Trophoblast cell (in vitro differentiated cells and primary cell): ENCODE measurements at regions not wholly inside any gene's neighbourhood (a gene's known extent, or its start where the extent isn't known, plus 50 kb on each side); places are given as distances from the start of the nearest gene placed in this dataset.

ENCODE experiments used
- DNase-seq, 2 donors: peaks; one replicate each; pipeline ENCODE4 v3.0.0-alpha.2; 2016
- H2AFZ ChIP-seq: 2 replicates; pipeline ENCODE4 v1.6.1; 2013; ENCODE audit warnings: low read length, moderate library complexity, mild to moderate bottlenecking; ENCODE audit not compliant: insufficient read depth, poor library complexity
- H2AK5ac ChIP-seq: 2 replicates; pipeline ENCODE4 v1.6.1; 2013; ENCODE audit warnings: mild to moderate bottlenecking, low read length
- H2BK120ac ChIP-seq: 2 replicates; pipeline ENCODE4 v1.6.1; 2013; ENCODE audit warnings: low read length, mild to moderate bottlenecking, moderate library complexity; ENCODE audit not compliant: insufficient read depth, poor library complexity
- H2BK12ac ChIP-seq: 2 replicates; pipeline ENCODE4 v1.6.1; 2013; ENCODE audit warnings: mild to moderate bottlenecking, low read length, moderate library complexity
- H2BK5ac ChIP-seq: 2 replicates; pipeline ENCODE4 v1.6.1; 2013; ENCODE audit warnings: low read length, low read depth, moderate library complexity, mild to moderate bottlenecking; ENCODE audit not compliant: poor library complexity
- H3K14ac ChIP-seq: 2 replicates; pipeline ENCODE4 v1.6.1; 2013; ENCODE audit warnings: mild to moderate bottlenecking, low read length
- H3K18ac ChIP-seq: 2 replicates; pipeline ENCODE4 v1.6.1; 2013; ENCODE audit warnings: mild to moderate bottlenecking, low read length
- H3K23ac ChIP-seq: 2 replicates; pipeline ENCODE4 v1.6.1; 2013; ENCODE audit warnings: low read length
- H3K27ac ChIP-seq: 2 replicates; pipeline ENCODE4 v1.5.1; 2013; ENCODE audit warnings: low read depth, mild to moderate bottlenecking, inconsistent platforms, low read length, moderate library complexity
- H3K27me3 ChIP-seq: 2 replicates; pipeline ENCODE4 v1.6.1; 2013; ENCODE audit warnings: inconsistent platforms, mild to moderate bottlenecking, low read length, moderate library complexity; ENCODE audit not compliant: insufficient read depth
- H3K36me3 ChIP-seq, 2 experiments: 1 replicate in 1 of 2; 2 replicates in 1 of 2; pipeline ENCODE4 v1.6.1; 2013; ENCODE audit warnings: low read length in 2 of 2, mild to moderate bottlenecking in 2 of 2, moderate library complexity in 1 of 2; ENCODE audit not compliant: insufficient read depth in 2 of 2, control insufficient read depth in 1 of 2
- H3K4ac ChIP-seq: 2 replicates; pipeline ENCODE4 v1.6.1; 2013; ENCODE audit warnings: low read depth, mild to moderate bottlenecking, low read length, moderate library complexity
- H3K4me1 ChIP-seq, 2 experiments: 1 replicate in 1 of 2; 2 replicates in 1 of 2; pipeline ENCODE4 v1.6.1; 2013; ENCODE audit warnings: low read length in 2 of 2, mild to moderate bottlenecking in 2 of 2, moderate library complexity in 1 of 2; ENCODE audit not compliant: insufficient read depth in 2 of 2, control insufficient read depth in 1 of 2
- H3K4me2 ChIP-seq: 2 replicates; pipeline ENCODE4 v1.6.1; 2013; ENCODE audit warnings: inconsistent platforms, mild to moderate bottlenecking, low read length, moderate library complexity
- H3K4me3 ChIP-seq: 2 replicates; pipeline ENCODE4 v1.5.1; 2013; ENCODE audit warnings: mild to moderate bottlenecking, low read depth, low read length, inconsistent platforms
- H3K79me1 ChIP-seq: one replicate; pipeline ENCODE4 v1.6.1; 2013; ENCODE audit warnings: low read length
- H3K79me2 ChIP-seq: 2 replicates; pipeline ENCODE4 v1.6.1; 2013; ENCODE audit warnings: low read length, mild to moderate bottlenecking; ENCODE audit not compliant: control insufficient read depth, insufficient read depth, poor library complexity
- H3K9ac ChIP-seq: 2 replicates; pipeline ENCODE4 v1.6.1; 2013; ENCODE audit warnings: mild to moderate bottlenecking, low read length
- H3K9me3 ChIP-seq: 2 replicates; pipeline ENCODE4 v1.6.1; 2013; ENCODE audit warnings: low read depth, mild to moderate bottlenecking, control low read depth, inconsistent platforms, low read length; ENCODE audit not compliant: insufficient read depth
- H4K12ac ChIP-seq: 2 replicates; pipeline ENCODE4 v1.6.1; 2013; ENCODE audit warnings: low read depth, mild to moderate bottlenecking, low read length, moderate library complexity
- H4K8ac ChIP-seq: 2 replicates; pipeline ENCODE4 v1.6.1; 2013; ENCODE audit warnings: low read depth, mild to moderate bottlenecking, low read length, moderate library complexity
- H4K91ac ChIP-seq: one replicate; pipeline ENCODE4 v1.6.1; 2013; ENCODE audit warnings: low read depth, mild to moderate bottlenecking, low read length, moderate library complexity
- WGBS: extraction: QIAGEN DNeasy Blood & Tissue Kit; methylation state at CpG from one replicate; pipeline ENCODE4 v1.1.7; 2013; ENCODE audit warnings: missing lambda C conversion rate; ENCODE audit not compliant: insufficient read length, insufficient coverage; ENCODE audit errors: extremely low coverage; 5-methylcytosine and 5-hydroxymethylcytosine counted together

- Histone ChIP-seq H2BK5ac (no peak overlapping the region), H4K91ac (no peak overlapping the region), H3K4me1 (no peaks in the 10 kb centered on the region), H3K4me2 (no peak overlapping the region), H3K14ac (no peak overlapping the region), H3K23ac (no peak overlapping the region), H3K79me1 (no peaks in the 10 kb centered on the region), H3K18ac (no peak overlapping the region), H3K36me3 (no peaks in the 10 kb centered on the region), H4K12ac (no peak overlapping the region), H3K27ac (no peak overlapping the region), H2BK12ac (no peak overlapping the region), H2BK120ac (no peak overlapping the region), H3K9me3 (no peaks in the 10 kb centered on the region), H2AK5ac (no peak overlapping the region), H3K9ac (no peak overlapping the region), H3K4me3 (no peak overlapping the region), H3K27me3 (no peaks in the 10 kb centered on the region), H3K4ac (no peak overlapping the region), H2AFZ (no peak overlapping the region), H3K79me2 (no peaks in the 10 kb centered on the region), H4K8ac (no peak overlapping the region)
- WGBS, result no CpG with 5 or more reads among the region's 3 CpGs
- DNase-seq, result no peak
Measured at GRCh38 chr7:10790910-10791309, 182.8 kb upstream of the PHF14 start.

GRCh38 chr7:10793995-10794775, 179.5 kb upstream of the PHF14 start:
- Histone ChIP-seq H3K4ac (no peak overlapping the region), H2BK120ac (no peak overlapping the region), H3K79me1 (no peaks in the 10 kb centered on the region), H2AFZ (no peak overlapping the region), H3K14ac (no peak overlapping the region), H4K12ac (no peak overlapping the region), H3K9me3 (no peaks in the 10 kb centered on the region), H3K18ac (no peak overlapping the region), H2AK5ac (no peak overlapping the region), H3K79me2 (no peaks in the 10 kb centered on the region), H4K8ac (no peak overlapping the region), H3K9ac (no peak overlapping the region), H3K4me3 (no peak overlapping the region), H3K23ac (no peak overlapping the region), H3K36me3 (no peaks in the 10 kb centered on the region), H3K27me3 (no peaks in the 10 kb centered on the region), H3K4me2 (no peak overlapping the region), H2BK12ac (no peak overlapping the region), H2BK5ac (no peak overlapping the region), H3K27ac (no peak overlapping the region), H4K91ac (no peak overlapping the region), H3K4me1 (no peaks in the 10 kb centered on the region)
- DNase-seq, result no peak
- no CpG with 5 or more reads among the region's 6 CpGs for WGBS

- Histone ChIP-seq H2BK120ac (no peak overlapping the region), H3K27me3 (no peaks in the 10 kb centered on the region), H2BK12ac (no peak overlapping the region), H4K8ac (no peak overlapping the region), H3K14ac (no peak overlapping the region), H4K91ac (no peak overlapping the region), H3K4me2 (no peak overlapping the region), H3K79me1 (no peaks in the 10 kb centered on the region), H2AK5ac (no peak overlapping the region), H2BK5ac (no peak overlapping the region), H3K9me3 (no peaks in the 10 kb centered on the region), H3K4ac (no peak overlapping the region), H3K23ac (no peak overlapping the region), H3K36me3 (no peaks in the 10 kb centered on the region), H3K4me3 (no peak overlapping the region), H3K27ac (no peak overlapping the region), H3K9ac (no peak overlapping the region), H3K4me1 (no peaks in the 10 kb centered on the region), H4K12ac (no peak overlapping the region), H3K18ac (no peak overlapping the region), H3K79me2 (no peaks in the 10 kb centered on the region), H2AFZ (no peak overlapping the region)
- no peak for DNase-seq
- no CpG with 5 or more reads among the region's 1 CpG for WGBS
Measured at GRCh38 chr7:10797157-10797556, 176.5 kb upstream of the PHF14 start.

- Histone ChIP-seq H4K12ac (no peak overlapping the region), H3K79me1 (no peaks in the 10 kb centered on the region), H3K4ac (no peak overlapping the region), H3K27me3 (no peaks in the 10 kb centered on the region), H2BK5ac (no peak overlapping the region), H3K4me1 (no peaks in the 10 kb centered on the region), H3K79me2 (no peaks in the 10 kb centered on the region), H2BK120ac (no peak overlapping the region), H2AK5ac (no peak overlapping the region), H4K8ac (no peak overlapping the region), H2BK12ac (no peak overlapping the region), H3K4me2 (no peak overlapping the region), H3K14ac (no peak overlapping the region), H3K9ac (no peak overlapping the region), H3K27ac (no peak overlapping the region), H2AFZ (no peak overlapping the region), H3K9me3 (no peaks in the 10 kb centered on the region), H3K23ac (no peak overlapping the region), H3K4me3 (no peak overlapping the region), H3K36me3 (no peaks in the 10 kb centered on the region), H4K91ac (no peak overlapping the region), H3K18ac (no peak overlapping the region)
- no CpG with 5 or more reads among the region's 6 CpGs for WGBS
- DNase-seq, result no peak
Measured at GRCh38 chr7:10798044-10798443, 175.6 kb upstream of the PHF14 start.
